Keratinocyte (primary cell): ENCODE measurements at regions not wholly inside any gene's neighbourhood (a gene's known extent, or its start where the extent isn't known, plus 50 kb on each side); places are given as distances from the start of the nearest gene placed in this dataset.

Experiments
- DNase-seq: peaks from one replicate; pipeline ENCODE4 v3.0.0-alpha.2; 2011; ENCODE audit warnings: low read depth, missing footprints, low spot score
- FAIRE-seq: peaks from 2 replicates; lab custom pipeline; 2011; peaks lifted over from hg19 to GRCh38; lab: Jason Lieb, UNC
- H2AFZ ChIP-seq: 2 replicates; pipeline ENCODE4 v1.6.0; 2012; ENCODE audit warnings: low read length, control low read depth, inconsistent platforms; ENCODE audit not compliant: control insufficient read depth
- H3K27ac ChIP-seq: 2 replicates; pipeline ENCODE4 v1.5.1; 2011; ENCODE audit warnings: low read length; ENCODE audit not compliant: control insufficient read depth, insufficient read depth
- H3K27me3 ChIP-seq: 3 replicates; pipeline ENCODE4 v1.6.0; 2011; ENCODE audit warnings: low read length; ENCODE audit not compliant: control insufficient read depth, insufficient read depth; ENCODE audit errors: extremely low read depth
- H3K36me3 ChIP-seq, 2 experiments: 2 replicates in 1 of 2; 3 replicates in 1 of 2; pipeline ENCODE4 v1.5.1; 2011; ENCODE audit warnings: low read length in 2 of 2, mild to moderate bottlenecking in 1 of 2; ENCODE audit not compliant: control insufficient read depth in 2 of 2, insufficient read depth in 2 of 2; ENCODE audit errors: extremely low read depth in 1 of 2
- H3K4me1 ChIP-seq: 3 replicates; pipeline ENCODE4 v1.5.1; 2011; ENCODE audit warnings: low read length; ENCODE audit not compliant: control insufficient read depth, insufficient read depth; ENCODE audit errors: extremely low read depth
- H3K4me2 ChIP-seq: 3 replicates; pipeline ENCODE4 v1.6.0; 2011; ENCODE audit warnings: low read depth, low read length; ENCODE audit not compliant: control insufficient read depth, insufficient read depth; ENCODE audit errors: extremely low read depth
- H3K4me3 ChIP-seq, 3 experiments: fragments of 200-600 bp in 1 of 3; sonication (generic) in 1 of 3; 2 replicates in 2 of 3; 3 replicates in 1 of 3; pipeline ENCODE4 v1.5.1; 2011 to 2016; ENCODE audit warnings: low read length in 3 of 3, mild to moderate bottlenecking in 3 of 3, control low read depth in 2 of 3, inconsistent platforms in 1 of 3, low read depth in 1 of 3, mixed read lengths in 1 of 3, mixed run types in 1 of 3, moderate library complexity in 1 of 3; ENCODE audit not compliant: control insufficient read depth in 2 of 3, insufficient read depth in 2 of 3; ENCODE audit errors: extremely low read depth in 1 of 3
- H3K79me2 ChIP-seq: 2 replicates; pipeline ENCODE4 v1.6.0; 2012; ENCODE audit warnings: low read length; ENCODE audit not compliant: control insufficient read depth, insufficient read depth
- H3K9ac ChIP-seq: 3 replicates; pipeline ENCODE4 v1.6.0; 2011; ENCODE audit warnings: low read length; ENCODE audit not compliant: control insufficient read depth, insufficient read depth; ENCODE audit errors: extremely low read depth
- H3K9me1 ChIP-seq: 3 replicates; pipeline ENCODE4 v1.6.0; 2011; ENCODE audit warnings: low read length; ENCODE audit not compliant: control insufficient read depth, insufficient read depth; ENCODE audit errors: extremely low read depth
- H3K9me3 ChIP-seq: 2 replicates; pipeline ENCODE4 v1.5.1; 2012; ENCODE audit warnings: low read depth, low read length; ENCODE audit not compliant: control insufficient read depth
- H4K20me1 ChIP-seq: 3 replicates; pipeline ENCODE4 v1.6.0; 2011; ENCODE audit warnings: low read length; ENCODE audit not compliant: control insufficient read depth, insufficient read depth; ENCODE audit errors: extremely low read depth
- CTCF ChIP-seq, 3 experiments: IDR thresholded peaks in 1 of 3; conservative IDR thresholded peaks in 1 of 3; optimal IDR thresholded peaks in 1 of 3; 2 replicates in 2 of 3; 3 replicates in 1 of 3; pipeline versions ENCODE3 to v1.5.1; 2011; ENCODE audit warnings: low read length in 3 of 3, mild to moderate bottlenecking in 3 of 3, moderate library complexity in 2 of 3, control low read depth in 1 of 3, inconsistent platforms in 1 of 3; ENCODE audit not compliant: insufficient read depth in 2 of 3; ENCODE audit errors: extremely low read depth in 1 of 3
- EZH2 ChIP-seq: IDR thresholded peaks from one replicate; pipeline ENCODE4 v1.6.1; 2012; ENCODE audit warnings: inconsistent platforms, mild to moderate bottlenecking, low read length, moderate library complexity
- dilution Hi-C: fragments of 300-500 bp; cut with MboI; formaldehyde crosslinking; loops from one replicate; pipeline ENCODE4 v1.7.0; 2020; ENCODE audit warnings: low sequenced_read_pairs; ENCODE audit not compliant: extremely low pct_ligation_motif_present

- Histone ChIP-seq H3K36me3 (no peaks in the 10 kb centered on the region), H3K9ac (no peak overlapping the region), H3K9me1 (no peaks in the 10 kb centered on the region), H2AFZ (no peak overlapping the region), H3K4me2 (no peak overlapping the region), H3K79me2 (no peaks in the 10 kb centered on the region), H3K4me3 (no peak overlapping the region), H3K9me3 (no peaks in the 10 kb centered on the region), H3K27me3 (no peaks in the 10 kb centered on the region), H3K27ac (no peak overlapping the region), H4K20me1 (no peaks in the 10 kb centered on the region), H3K4me1 (no peaks in the 10 kb centered on the region)
- TF ChIP-seq EZH2: no peak
- TF ChIP-seq CTCF (optimal IDR thresholded peaks at IDR 0.05 in 1 of 3, IDR thresholded peaks at IDR 0.05 in 1 of 3, conservative IDR thresholded peaks at IDR 0.05 in 1 of 3; ENCODE audit: extremely low read depth in 1 of 3, insufficient read depth in 2 of 3, low read length in 3 of 3): no peak
- no peak for FAIRE-seq
- DNase-seq: no peak
- dilution Hi-C loops: no loop called here
Measured at GRCh38 chr2:186138845-186139244, 347.2 kb upstream of the ZC3H15 start.

- no peak overlapping the region for H3K27ac ChIP-seq
- H2AFZ ChIP-seq: no peak overlapping the region
- H3K27me3 ChIP-seq: no peaks in the 10 kb centered on the region
- no peaks in the 10 kb centered on the region for H4K20me1 ChIP-seq
- H3K4me1 ChIP-seq: no peaks in the 10 kb centered on the region
- H3K36me3 ChIP-seq: no peaks in the 10 kb centered on the region
- H3K79me2 ChIP-seq: no peaks in the 10 kb centered on the region
- no peaks in the 10 kb centered on the region for H3K9me3 ChIP-seq
- no peak for FAIRE-seq
- H3K9ac ChIP-seq: no peak overlapping the region
- dilution Hi-C loops: no loop called here
- no peaks in the 10 kb centered on the region for H3K9me1 ChIP-seq
- no peak for DNase-seq
- TF ChIP-seq EZH2 (no peak), CTCF (optimal IDR thresholded peaks at IDR 0.05 in 1 of 3, IDR thresholded peaks at IDR 0.05 in 1 of 3, conservative IDR thresholded peaks at IDR 0.05 in 1 of 3; ENCODE audit: extremely low read depth in 1 of 3, insufficient read depth in 2 of 3, low read length in 3 of 3) (no peak)
- H3K4me3 ChIP-seq: no peak overlapping the region
- no peak overlapping the region for H3K4me2 ChIP-seq
Measured at GRCh38 chr2:186159101-186159500, 327.0 kb upstream of the ZC3H15 start.
